ENCODE measurements at regions not wholly inside any gene's neighbourhood (a gene's known extent, or its start where the extent isn't known, plus 50 kb on each side); places are given as distances from the start of the nearest gene placed in this dataset.
A peak's percentile ranks its signal among the peaks of the same experiment; 100 is the strongest.

- intact Hi-C loops (cut with DNase I): no loop called here
- ATAC-seq: no peak
- DNase-seq (ENCODE audit: missing footprints): no peak
These were observed 269.4 kb downstream of the TCF7L2 start for GRCh38 chr10:113219446-113219845.

- DNase-seq (ENCODE audit: missing footprints) (no peak), ATAC-seq (no peak)
- intact Hi-C loops (cut with DNase I): no loop called here
These were observed 271.7 kb downstream of the TCF7L2 start for GRCh38 chr10:113221756-113222168.

GRCh38 chr10:113222207-113222606, 272.2 kb downstream of the TCF7L2 start:
- intact Hi-C loops (cut with DNase I): no loop called here
- ATAC-seq: no peak
- DNase-seq (ENCODE audit: missing footprints): no peak

- ATAC-seq (no peak), DNase-seq (ENCODE audit: missing footprints) (no peak)
- intact Hi-C loops (cut with DNase I): no loop called here
These were observed 275.3 kb downstream of the TCF7L2 start for GRCh38 chr10:113225364-113225763.

- ATAC-seq: no peak
- intact Hi-C loops (cut with DNase I): no loop called here
- no peak for DNase-seq (ENCODE audit: missing footprints)
These were observed 275.9 kb downstream of the TCF7L2 start for GRCh38 chr10:113225903-113226302.

- DNase-seq (ENCODE audit: missing footprints): no peak
- intact Hi-C loops (cut with DNase I): no loop called here
- ATAC-seq: peak; percentile 53
These were observed 276.4 kb downstream of the TCF7L2 start for GRCh38 chr10:113226399-113226798.

- DNase-seq (ENCODE audit: missing footprints) (no peak), ATAC-seq (peak; percentile 44)
- intact Hi-C loops (cut with DNase I): no loop called here
These were observed 276.9 kb downstream of the TCF7L2 start for GRCh38 chr10:113226831-113227445.

- intact Hi-C loops (cut with DNase I): no loop called here
- DNase-seq (ENCODE audit: missing footprints) (no peak), ATAC-seq (no peak)
These were observed 278.5 kb downstream of the TCF7L2 start for GRCh38 chr10:113228530-113228929.

GRCh38 chr10:113230011-113230610, 280.1 kb downstream of the TCF7L2 start:
- intact Hi-C loops (cut with DNase I): no loop called here
- no peak for DNase-seq (ENCODE audit: missing footprints)
- peak; percentile 49 for ATAC-seq

GRCh38 chr10:113232928-113233511, 283.0 kb downstream of the TCF7L2 start:
- ATAC-seq (no peak), DNase-seq (ENCODE audit: missing footprints) (no peak)
- intact Hi-C loops (cut with DNase I): no loop called here

- DNase-seq (ENCODE audit: missing footprints) (no peak), ATAC-seq (no peak)
- intact Hi-C loops (cut with DNase I): no loop called here
These were observed 284.4 kb downstream of the TCF7L2 start for GRCh38 chr10:113234481-113234880.

- DNase-seq (ENCODE audit: missing footprints) (peak; percentile 66), ATAC-seq (peak; percentile 65)
- intact Hi-C loops (cut with DNase I): no loop called here
These were observed 285.5 kb downstream of the TCF7L2 start for GRCh38 chr10:113235508-113235907.

GRCh38 chr10:113236998-113237397, 287.0 kb downstream of the TCF7L2 start:
- ATAC-seq: no peak

GRCh38 chr10:113239566-113240350, 289.7 kb downstream of the TCF7L2 start:
- ATAC-seq (peak; percentile 63), DNase-seq (ENCODE audit: missing footprints) (no peak)
- intact Hi-C loops (cut with DNase I): no loop called here

More at GRCh38 chr10:113236998-113237397, 287.0 kb downstream of the TCF7L2 start:
- DNase-seq (ENCODE audit: missing footprints): no peak
- intact Hi-C loops (cut with DNase I): no loop called here

GRCh38 chr10:113240736-113241135, 290.7 kb downstream of the TCF7L2 start:
- ATAC-seq (no peak), DNase-seq (ENCODE audit: missing footprints) (no peak)
- intact Hi-C loops (cut with DNase I): no loop called here

- ATAC-seq (no peak), DNase-seq (ENCODE audit: missing footprints) (no peak)
- intact Hi-C loops (cut with DNase I): no loop called here
These were observed 291.7 kb downstream of the TCF7L2 start for GRCh38 chr10:113241599-113242360.

- ATAC-seq: no peak
- DNase-seq (ENCODE audit: missing footprints): no peak
- intact Hi-C loops (cut with DNase I): no loop called here
These were observed 293.3 kb downstream of the TCF7L2 start for GRCh38 chr10:113243311-113243710.

- intact Hi-C loops (cut with DNase I): no loop called here
- DNase-seq (ENCODE audit: missing footprints) (no peak), ATAC-seq (no peak)
These were observed 294.7 kb downstream of the TCF7L2 start for GRCh38 chr10:113244750-113245149.

- intact Hi-C loops (cut with DNase I): no loop called here
- DNase-seq (ENCODE audit: missing footprints) (no peak), ATAC-seq (no peak)
These were observed 295.2 kb downstream of the TCF7L2 start for GRCh38 chr10:113245286-113245685.

Measured in Right ventricle myocardium inferior (tissue), 1 donor.